CD14-positive monocyte (primary cell): ENCODE measurements at regions not wholly inside any gene's neighbourhood (a gene's known extent, or its start where the extent isn't known, plus 50 kb on each side); places are given as distances from the start of the nearest gene placed in this dataset.

Experiments used
- DNase-seq, 3 donors: peaks; one replicate each; pipeline ENCODE4 v3.0.0-alpha.2; 2011 to 2022
- H2AFZ ChIP-seq: 2 replicates; pipeline ENCODE4 v1.6.0; 2012; ENCODE audit warnings: mild to moderate bottlenecking, low read depth, low read length, inconsistent platforms; ENCODE audit not compliant: insufficient read depth, poor library complexity, severe bottlenecking
- H3K27ac ChIP-seq, 2 donors: 1 replicate in 1 of 2; 2 replicates in 1 of 2; pipeline ENCODE4 v1.5.1; 2012 to 2013; ENCODE audit warnings: low read length in 2 of 2, control low read depth in 1 of 2, inconsistent platforms in 1 of 2, low read depth in 1 of 2, mild to moderate bottlenecking in 1 of 2
- H3K27me3 ChIP-seq, 2 donors: one replicate each; pipeline versions ENCODE4 v1.6.0 to v1.6.1; 2011 to 2013; ENCODE audit warnings: low read length in 2 of 2; ENCODE audit not compliant: control insufficient read depth in 2 of 2, insufficient read depth in 2 of 2
- H3K36me3 ChIP-seq, 2 donors: replicated peaks in 1 of 2; 1 replicate in 1 of 2; 2 replicates in 1 of 2; pipeline versions ENCODE4 v1.5.1 to v1.6.1; 2012 to 2013; ENCODE audit warnings: low read length in 2 of 2, control low read depth in 1 of 2, inconsistent platforms in 1 of 2, mild to moderate bottlenecking in 1 of 2; ENCODE audit not compliant: insufficient read depth in 2 of 2, control insufficient read depth in 1 of 2
- H3K4me1 ChIP-seq, 2 donors: 1 replicate in 1 of 2; 2 replicates in 1 of 2; pipeline versions ENCODE4 v1.5.1 to v1.6.1; 2012 to 2013; ENCODE audit warnings: low read length in 2 of 2, control low read depth in 1 of 2, inconsistent platforms in 1 of 2, mild to moderate bottlenecking in 1 of 2, moderate library complexity in 1 of 2; ENCODE audit not compliant: insufficient read depth in 2 of 2, control insufficient read depth in 1 of 2
- H3K4me2 ChIP-seq: replicated peaks from 2 replicates; pipeline ENCODE3; 2012; ENCODE audit warnings: low read length, moderate library complexity, mild to moderate bottlenecking; ENCODE audit not compliant: poor library complexity, severe bottlenecking; ENCODE audit errors: extremely low read depth
- H3K4me3 ChIP-seq, 3 experiments: fragments of 200-600 bp in 1 of 3; sonication (generic) in 1 of 3; replicated peaks in 1 of 3; 1 replicate in 2 of 3; 2 replicates in 1 of 3; pipeline ENCODE4 v1.5.1; 2011 to 2013; ENCODE audit warnings: low read length in 3 of 3, mild to moderate bottlenecking in 3 of 3, control low read depth in 2 of 3, low read depth in 2 of 3, inconsistent platforms in 1 of 3, moderate library complexity in 1 of 3
- H3K79me2 ChIP-seq: 2 replicates; pipeline ENCODE4 v1.6.0; 2012; ENCODE audit warnings: mild to moderate bottlenecking, control low read depth, inconsistent platforms, low read length, moderate library complexity; ENCODE audit not compliant: insufficient read depth
- H3K9ac ChIP-seq: 2 replicates; pipeline ENCODE4 v1.6.0; 2017; ENCODE audit warnings: low read length, mild to moderate bottlenecking; ENCODE audit not compliant: insufficient read depth, poor library complexity, severe bottlenecking
- H3K9me3 ChIP-seq, 2 donors: replicated peaks in 1 of 2; 1 replicate in 1 of 2; 2 replicates in 1 of 2; pipeline versions ENCODE4 v1.5.1 to v1.6.1; 2012 to 2013; ENCODE audit warnings: low read length in 2 of 2, control low read depth in 1 of 2; ENCODE audit not compliant: control insufficient read depth in 1 of 2, insufficient read depth in 1 of 2
- H4K20me1 ChIP-seq: 2 replicates; pipeline ENCODE4 v1.6.0; 2012; ENCODE audit warnings: mild to moderate bottlenecking, low read length, control low read depth, moderate library complexity; ENCODE audit not compliant: insufficient read depth
- H3K27ac Mint-ChIP-seq, 7 donors: one replicate each; pipeline ENCODE4 v1.8.0; 2020; ENCODE audit warnings: mild to moderate bottlenecking in 7 of 7, mixed read lengths in 7 of 7, moderate library complexity in 6 of 7, inconsistent platforms in 2 of 7
- H3K27me3 Mint-ChIP-seq, 3 donors: one replicate each; pipeline ENCODE4 v1.8.0; 2021 to 2022; ENCODE audit warnings: low read depth in 3 of 3, mild to moderate bottlenecking in 3 of 3, mixed read lengths in 3 of 3, moderate library complexity in 3 of 3, inconsistent platforms in 1 of 3
- H3K36me3 Mint-ChIP-seq, 2 donors: one replicate each; pipeline ENCODE4 v1.8.0; 2020; ENCODE audit warnings: mixed read lengths in 2 of 2, inconsistent platforms in 1 of 2, mild to moderate bottlenecking in 1 of 2
- H3K4me1 Mint-ChIP-seq: one replicate; pipeline ENCODE4 v1.8.0; 2020; ENCODE audit warnings: mild to moderate bottlenecking, mixed read lengths
- H3K4me3 Mint-ChIP-seq, 2 donors: one replicate each; pipeline ENCODE4 v1.8.0; 2020; ENCODE audit warnings: mild to moderate bottlenecking in 2 of 2, mixed read lengths in 2 of 2, moderate library complexity in 1 of 2
- H3K9me3 Mint-ChIP-seq, 7 donors: one replicate each; pipeline ENCODE4 v1.8.0; 2020 to 2022; ENCODE audit warnings: mixed read lengths in 7 of 7, mild to moderate bottlenecking in 6 of 7, moderate library complexity in 6 of 7, inconsistent platforms in 2 of 7
- WGBS: methylation state at CpG from one replicate; pipeline ENCODE4 v1.1.5; 2013; ENCODE audit warnings: missing lambda C conversion rate; ENCODE audit not compliant: insufficient coverage; 5-methylcytosine and 5-hydroxymethylcytosine counted together
- intact Hi-C, 2 donors: fragments of 100-400 bp; cut with micrococcal nuclease; formaldehyde crosslinking; loops; one replicate each; pipeline versions ENCODE4 v1.15.0 to v1.15.1; 2023
- TF ChIP-seq, protein P1 (sequence below): fragments of 200-600 bp; IDR thresholded peaks from one replicate; pipeline ENCODE4 v1.8.0; 2022; ENCODE audit warnings: antibody characterized with exemption, mild to moderate bottlenecking

DNA sequence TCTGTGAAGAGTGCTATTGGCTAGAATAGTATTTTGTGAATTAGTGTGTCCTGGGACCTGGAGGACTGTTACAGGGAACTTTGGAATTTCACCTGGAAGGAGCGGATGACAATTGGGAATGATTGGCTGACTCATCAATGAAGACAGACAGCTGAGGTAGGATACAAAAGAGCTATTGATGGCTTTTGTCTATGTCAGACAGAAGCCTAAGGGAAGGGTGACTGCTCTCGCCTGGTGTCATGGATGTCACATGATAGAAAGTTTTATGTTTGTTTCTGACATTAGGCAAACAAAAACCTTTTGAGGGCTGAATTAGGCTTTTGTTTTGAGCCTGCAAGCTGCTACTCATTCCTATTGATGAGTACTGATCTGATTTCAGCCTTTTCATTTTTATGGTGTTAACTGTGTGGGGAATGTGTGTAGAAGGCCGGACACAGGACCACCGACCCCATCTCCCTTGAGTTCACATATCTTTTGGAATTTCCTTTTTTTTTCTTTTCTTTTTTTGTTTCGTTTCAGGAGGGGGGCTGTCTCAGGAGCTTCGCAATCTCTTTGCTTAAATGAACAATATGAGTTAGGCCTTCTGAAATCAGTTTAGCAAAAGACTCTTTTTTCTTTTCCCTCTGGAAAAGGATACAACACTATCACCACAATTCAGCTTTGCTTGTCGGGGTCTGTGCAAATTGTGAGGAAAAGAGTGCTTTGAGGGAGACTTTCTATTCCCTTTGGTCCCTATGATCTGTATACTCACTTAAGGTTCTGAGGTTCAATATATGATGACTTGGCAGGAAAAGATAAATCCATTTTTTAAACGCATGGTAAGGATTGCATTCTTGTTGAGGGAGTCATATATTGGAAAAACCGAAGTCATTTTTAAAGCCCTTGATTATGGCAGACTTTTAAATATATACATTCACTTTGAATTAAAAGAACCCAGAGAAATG is 207.9 kb upstream of the FIGN start:
- no peak for DNase-seq
- H3K4me2 ChIP-seq, result no peak overlapping the region
- no peak overlapping the region for H3K4me3 ChIP-seq
- H3K9ac ChIP-seq, result no peak overlapping the region
- no peaks in the 10 kb centered on the region for H3K36me3 Mint-ChIP-seq
- no peak overlapping the region for H3K27ac ChIP-seq
- no peak overlapping the region for H3K27ac Mint-ChIP-seq
- H4K20me1 ChIP-seq, result no peaks in the 10 kb centered on the region
- no peak overlapping the region for H2AFZ ChIP-seq
- intact Hi-C loops, result no loop called here
- H3K27me3 ChIP-seq, result no peaks in the 10 kb centered on the region
- no peaks in the 10 kb centered on the region for H3K4me1 ChIP-seq
- no peaks in the 10 kb centered on the region for H3K9me3 ChIP-seq
- TF ChIP-seq, protein P1, sequence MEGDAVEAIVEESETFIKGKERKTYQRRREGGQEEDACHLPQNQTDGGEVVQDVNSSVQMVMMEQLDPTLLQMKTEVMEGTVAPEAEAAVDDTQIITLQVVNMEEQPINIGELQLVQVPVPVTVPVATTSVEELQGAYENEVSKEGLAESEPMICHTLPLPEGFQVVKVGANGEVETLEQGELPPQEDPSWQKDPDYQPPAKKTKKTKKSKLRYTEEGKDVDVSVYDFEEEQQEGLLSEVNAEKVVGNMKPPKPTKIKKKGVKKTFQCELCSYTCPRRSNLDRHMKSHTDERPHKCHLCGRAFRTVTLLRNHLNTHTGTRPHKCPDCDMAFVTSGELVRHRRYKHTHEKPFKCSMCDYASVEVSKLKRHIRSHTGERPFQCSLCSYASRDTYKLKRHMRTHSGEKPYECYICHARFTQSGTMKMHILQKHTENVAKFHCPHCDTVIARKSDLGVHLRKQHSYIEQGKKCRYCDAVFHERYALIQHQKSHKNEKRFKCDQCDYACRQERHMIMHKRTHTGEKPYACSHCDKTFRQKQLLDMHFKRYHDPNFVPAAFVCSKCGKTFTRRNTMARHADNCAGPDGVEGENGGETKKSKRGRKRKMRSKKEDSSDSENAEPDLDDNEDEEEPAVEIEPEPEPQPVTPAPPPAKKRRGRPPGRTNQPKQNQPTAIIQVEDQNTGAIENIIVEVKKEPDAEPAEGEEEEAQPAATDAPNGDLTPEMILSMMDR, result no peak
- H3K36me3 ChIP-seq, result no peaks in the 10 kb centered on the region
- WGBS, result 94% methylated on average over 2 of the region's 9 CpGs
- peaks cover 0 to 4% (median 0%) of the 10 kb centered on the region in 7 donors for H3K9me3 Mint-ChIP-seq
- no peaks in the 10 kb centered on the region for H3K79me2 ChIP-seq
- no peak overlapping the region for H3K4me3 Mint-ChIP-seq
- H3K4me1 Mint-ChIP-seq, result no peaks in the 10 kb centered on the region
- H3K27me3 Mint-ChIP-seq, result no peaks in the 10 kb centered on the region

- no peak for DNase-seq
- H3K27ac ChIP-seq, result no peak overlapping the region
- H3K36me3 Mint-ChIP-seq, result no peaks in the 10 kb centered on the region
- no peak overlapping the region for H3K4me2 ChIP-seq
- no peak overlapping the region for H3K9ac ChIP-seq
- H3K27me3 ChIP-seq, result no peaks in the 10 kb centered on the region
- H3K4me1 ChIP-seq, result no peaks in the 10 kb centered on the region
- H2AFZ ChIP-seq, result no peak overlapping the region
- no peak overlapping the region for H3K4me3 ChIP-seq
- no peaks in the 10 kb centered on the region for H4K20me1 ChIP-seq
- intact Hi-C loops, result no loop called here
- H3K9me3 ChIP-seq, result no peaks in the 10 kb centered on the region
- TF ChIP-seq, protein P1, result no peak
- no peaks in the 10 kb centered on the region for H3K36me3 ChIP-seq
- peaks cover 0 to 8% (median 4%) of the 10 kb centered on the region in 7 donors for H3K9me3 Mint-ChIP-seq
- H3K79me2 ChIP-seq, result no peaks in the 10 kb centered on the region
- H3K4me1 Mint-ChIP-seq, result no peaks in the 10 kb centered on the region
- H3K27me3 Mint-ChIP-seq, result no peaks in the 10 kb centered on the region
- no peak overlapping the region for H3K27ac Mint-ChIP-seq
- H3K4me3 Mint-ChIP-seq, result no peak overlapping the region
These were observed 198.3 kb upstream of the FIGN start for GRCh38 chr2:163934131-163934530.
